ENCODE measurements at regions not wholly inside any gene's neighbourhood (a gene's known extent, or its start where the extent isn't known, plus 50 kb on each side); places are given as distances from the start of the nearest gene placed in this dataset.

- Histone ChIP-seq H3K36me3 (replicated peaks; ENCODE audit: control insufficient read depth, insufficient read depth, low read length) (no peaks in the 10 kb centered on the region), H3K27me3 (ENCODE audit: control insufficient read depth, insufficient read depth, low read length) (no peaks in the 10 kb centered on the region), H3K4me3 (ENCODE audit: insufficient read depth, low read depth, low read length) (no peak overlapping the region)
- DNase-seq = no peak
Observed at GRCh38 chr5:67350185-67350584, 153.6 kb upstream of the CD180 start.

GRCh38 chr5:67347821-67348220 is 151.2 kb upstream of the CD180 start:
- Histone ChIP-seq H3K4me3 (ENCODE audit: insufficient read depth, low read depth, low read length) (no peak overlapping the region), H3K27me3 (ENCODE audit: control insufficient read depth, insufficient read depth, low read length) (no peaks in the 10 kb centered on the region), H3K36me3 (replicated peaks; ENCODE audit: control insufficient read depth, insufficient read depth, low read length) (no peaks in the 10 kb centered on the region)
- DNase-seq = no peak

GRCh38 chr5:67346611-67347010 is 150.0 kb upstream of the CD180 start:
- Histone ChIP-seq H3K36me3 (replicated peaks; ENCODE audit: control insufficient read depth, insufficient read depth, low read length) (no peaks in the 10 kb centered on the region), H3K27me3 (ENCODE audit: control insufficient read depth, insufficient read depth, low read length) (no peaks in the 10 kb centered on the region), H3K4me3 (ENCODE audit: insufficient read depth, low read depth, low read length) (no peak overlapping the region)
- DNase-seq = no peak

DNA sequence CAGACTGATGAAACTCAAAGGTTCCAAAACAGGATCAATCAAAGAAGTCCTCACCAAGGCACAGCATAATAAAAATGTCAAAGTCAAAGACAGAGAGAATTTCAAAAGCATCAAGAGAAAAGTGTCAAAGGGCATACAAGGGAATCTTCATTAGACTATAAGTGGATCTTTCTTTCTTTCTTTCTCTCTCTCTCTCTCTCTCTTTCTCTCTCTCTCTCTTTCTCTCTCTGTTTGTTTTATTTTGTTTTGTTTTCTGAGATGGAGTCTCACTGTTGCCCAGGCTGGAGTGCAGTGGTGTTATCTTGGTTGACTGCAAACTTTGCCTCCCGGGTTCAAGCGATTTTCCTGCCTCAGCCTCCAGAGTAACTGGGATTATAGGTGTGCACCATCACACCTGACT is 148.3 kb upstream of the CD180 start:
- Histone ChIP-seq H3K4me3 (ENCODE audit: insufficient read depth, low read depth, low read length) (no peak overlapping the region), H3K36me3 (replicated peaks; ENCODE audit: control insufficient read depth, insufficient read depth, low read length) (no peaks in the 10 kb centered on the region), H3K27me3 (ENCODE audit: control insufficient read depth, insufficient read depth, low read length) (no peaks in the 10 kb centered on the region)
- DNase-seq = no peak

DNA sequence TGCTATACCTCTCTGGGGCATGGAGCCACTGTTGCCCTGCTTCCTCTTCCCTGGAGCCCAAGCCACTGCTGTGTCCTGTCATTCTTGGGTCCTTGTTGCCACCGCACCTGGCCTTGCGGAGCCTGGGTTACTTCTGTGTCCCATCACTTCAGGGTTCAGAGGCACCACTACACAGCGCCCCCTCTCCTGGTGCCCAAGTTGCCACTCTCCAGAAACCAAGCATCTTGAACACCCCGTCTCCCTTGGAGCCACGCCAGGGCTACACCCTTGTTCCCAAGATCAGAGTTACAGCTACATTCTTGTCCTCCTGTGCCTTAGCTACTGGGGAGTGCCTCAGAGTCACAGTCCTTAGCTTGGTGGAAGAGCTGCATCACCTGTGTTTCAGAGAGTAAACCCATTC is 147.2 kb upstream of the CD180 start:
- no peak for DNase-seq
- no peaks in the 10 kb centered on the region for H3K27me3 ChIP-seq (ENCODE audit: control insufficient read depth, insufficient read depth, low read length)
- H3K36me3 ChIP-seq (replicated peaks; ENCODE audit: control insufficient read depth, insufficient read depth, low read length) = no peaks in the 10 kb centered on the region
- H3K4me3 ChIP-seq (ENCODE audit: insufficient read depth, low read depth, low read length) = no peak overlapping the region

DNA sequence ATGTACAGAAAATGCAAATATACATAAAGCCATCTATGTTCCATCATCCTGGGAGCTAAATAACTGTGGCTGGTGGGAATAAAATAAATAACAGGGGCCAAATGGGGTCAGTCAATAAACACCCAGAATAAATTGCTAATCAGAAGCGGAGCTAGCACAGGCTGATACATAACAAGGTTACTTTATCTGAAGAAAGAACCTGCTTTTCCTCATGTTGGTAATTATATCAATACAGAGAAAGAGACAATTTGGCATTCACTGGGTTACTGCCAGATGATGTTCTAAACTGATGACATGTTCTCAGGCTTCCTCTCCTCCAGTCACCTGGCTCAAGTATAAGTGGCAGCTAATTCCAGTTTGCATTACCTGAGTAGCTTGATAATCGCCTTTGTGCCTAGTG is 144.9 kb upstream of the CD180 start:
- no peak for DNase-seq
- Histone ChIP-seq H3K27me3 (ENCODE audit: control insufficient read depth, insufficient read depth, low read length) (no peaks in the 10 kb centered on the region), H3K4me3 (ENCODE audit: insufficient read depth, low read depth, low read length) (no peak overlapping the region), H3K36me3 (replicated peaks; ENCODE audit: control insufficient read depth, insufficient read depth, low read length) (no peaks in the 10 kb centered on the region)

DNA sequence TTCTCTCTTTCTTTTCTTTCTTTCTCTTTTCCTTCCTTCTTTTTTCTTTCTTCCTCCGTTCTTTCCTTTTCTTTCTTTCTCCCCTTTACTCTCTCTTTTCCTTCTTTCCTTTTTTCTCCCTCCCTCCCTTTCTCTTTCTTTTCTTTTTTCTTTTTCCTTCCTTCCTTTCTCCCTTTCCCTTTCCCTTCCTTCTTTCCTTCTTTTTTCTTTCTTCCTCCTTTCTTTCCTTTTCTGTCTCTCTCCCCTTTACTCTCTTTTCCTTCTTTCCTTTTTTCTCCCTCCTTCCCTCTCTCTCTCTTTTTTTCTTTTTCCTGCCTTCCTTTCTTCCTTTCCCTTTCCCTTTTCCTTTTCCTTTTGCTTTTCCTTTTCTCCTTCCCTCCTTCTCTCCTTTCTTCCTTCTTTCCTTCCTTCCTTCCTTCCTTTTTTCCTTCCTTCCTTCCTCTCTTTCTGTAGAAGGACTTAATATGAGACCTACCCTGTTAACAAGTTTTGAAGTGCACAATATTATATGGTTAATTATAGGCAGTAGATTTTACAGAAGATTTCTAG is 142.7 kb upstream of the CD180 start:
- Histone ChIP-seq H3K4me3 (ENCODE audit: insufficient read depth, low read depth, low read length) (no peak overlapping the region), H3K27me3 (ENCODE audit: control insufficient read depth, insufficient read depth, low read length) (no peaks in the 10 kb centered on the region), H3K36me3 (replicated peaks; ENCODE audit: control insufficient read depth, insufficient read depth, low read length) (no peaks in the 10 kb centered on the region)
- no peak for DNase-seq

GRCh38 chr5:67338421-67338820 is 141.8 kb upstream of the CD180 start:
- Histone ChIP-seq H3K36me3 (replicated peaks; ENCODE audit: control insufficient read depth, insufficient read depth, low read length) (no peaks in the 10 kb centered on the region), H3K27me3 (ENCODE audit: control insufficient read depth, insufficient read depth, low read length) (no peaks in the 10 kb centered on the region), H3K4me3 (ENCODE audit: insufficient read depth, low read depth, low read length) (no peak overlapping the region)
- no peak for DNase-seq

DNA sequence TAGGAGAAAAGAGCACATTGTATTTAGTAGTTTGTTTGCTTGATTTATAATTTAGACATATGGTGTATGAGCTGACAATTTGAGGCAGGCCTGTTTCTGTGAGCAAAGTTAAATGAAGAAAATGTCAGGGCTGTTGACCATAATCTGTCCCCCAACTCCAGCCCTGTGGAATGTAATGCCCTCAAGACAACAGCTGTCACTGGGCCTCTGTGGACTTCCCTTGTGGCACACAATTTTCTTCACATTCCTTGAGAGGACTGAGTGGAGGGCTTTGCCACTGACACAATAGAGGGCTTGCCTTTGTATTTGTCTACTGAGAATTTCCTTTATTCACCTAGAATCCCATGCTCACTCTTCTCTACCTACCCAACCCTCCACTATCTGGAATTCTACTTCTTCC is 141.2 kb upstream of the CD180 start:
- no peaks in the 10 kb centered on the region for H3K36me3 ChIP-seq (replicated peaks; ENCODE audit: control insufficient read depth, insufficient read depth, low read length)
- DNase-seq = no peak
- no peak overlapping the region for H3K4me3 ChIP-seq (ENCODE audit: insufficient read depth, low read depth, low read length)
- H3K27me3 ChIP-seq (ENCODE audit: control insufficient read depth, insufficient read depth, low read length) = no peaks in the 10 kb centered on the region

GRCh38 chr5:67335426-67335825 is 138.8 kb upstream of the CD180 start:
- Histone ChIP-seq H3K36me3 (replicated peaks; ENCODE audit: control insufficient read depth, insufficient read depth, low read length) (no peaks in the 10 kb centered on the region), H3K4me3 (ENCODE audit: insufficient read depth, low read depth, low read length) (no peak overlapping the region), H3K27me3 (ENCODE audit: control insufficient read depth, insufficient read depth, low read length) (no peaks in the 10 kb centered on the region)
- no peak for DNase-seq

GRCh38 chr5:67334373-67334772 is 137.8 kb upstream of the CD180 start:
- Histone ChIP-seq H3K36me3 (replicated peaks; ENCODE audit: control insufficient read depth, insufficient read depth, low read length) (no peaks in the 10 kb centered on the region), H3K27me3 (ENCODE audit: control insufficient read depth, insufficient read depth, low read length) (no peaks in the 10 kb centered on the region), H3K4me3 (ENCODE audit: insufficient read depth, low read depth, low read length) (no peak overlapping the region)
- no peak for DNase-seq

- Histone ChIP-seq H3K4me3 (ENCODE audit: insufficient read depth, low read depth, low read length) (no peak overlapping the region), H3K36me3 (replicated peaks; ENCODE audit: control insufficient read depth, insufficient read depth, low read length) (no peaks in the 10 kb centered on the region), H3K27me3 (ENCODE audit: control insufficient read depth, insufficient read depth, low read length) (no peaks in the 10 kb centered on the region)
- DNase-seq = no peak
Observed at GRCh38 chr5:67333171-67333570, 136.6 kb upstream of the CD180 start.

- Histone ChIP-seq H3K4me3 (ENCODE audit: insufficient read depth, low read depth, low read length) (no peak overlapping the region), H3K27me3 (ENCODE audit: control insufficient read depth, insufficient read depth, low read length) (no peaks in the 10 kb centered on the region)
- DNase-seq = no peak
Observed at GRCh38 chr5:67331296-67331925, 134.8 kb upstream of the CD180 start.

DNA sequence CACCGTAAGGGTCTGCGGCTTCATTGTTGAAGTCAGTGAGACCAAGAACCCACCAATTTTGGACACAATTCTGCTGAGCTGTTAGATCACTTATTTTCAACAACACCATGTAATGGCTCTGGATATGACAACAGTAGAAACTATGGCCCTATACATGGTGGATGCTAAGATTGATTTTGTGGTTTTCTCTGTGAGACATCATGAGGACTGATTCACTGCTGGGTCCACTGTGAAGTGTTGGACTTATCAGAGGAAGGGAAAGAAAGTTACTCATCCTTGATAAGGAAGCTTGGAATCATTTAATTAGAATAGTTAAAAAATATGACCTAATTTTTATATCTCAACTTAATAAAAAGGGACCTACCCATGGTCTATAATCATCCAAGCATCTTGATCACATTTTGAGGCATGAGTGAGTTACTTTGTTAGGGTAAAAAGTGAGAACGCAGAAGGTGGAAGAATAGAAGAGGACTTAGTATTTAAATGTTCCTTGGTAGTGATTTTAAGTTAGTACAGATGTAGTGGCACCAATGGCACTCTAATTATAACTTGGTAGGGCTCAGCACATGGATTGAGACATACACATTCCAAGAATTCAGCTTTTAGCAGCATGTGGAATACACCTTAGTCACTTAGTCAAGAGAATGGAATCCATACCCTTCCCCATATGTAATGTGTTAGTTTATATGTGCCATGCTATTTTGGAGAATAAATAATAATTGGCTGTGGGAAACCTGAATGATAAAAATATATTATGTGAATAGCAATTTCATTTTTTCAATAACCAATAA is 123.5 kb upstream of the CD180 start:
- no peak for DNase-seq
- Histone ChIP-seq H3K4me3 (ENCODE audit: insufficient read depth, low read depth, low read length) (no peak overlapping the region), H3K36me3 (replicated peaks; ENCODE audit: control insufficient read depth, insufficient read depth, low read length) (no peaks in the 10 kb centered on the region), H3K27me3 (ENCODE audit: control insufficient read depth, insufficient read depth, low read length) (no peaks in the 10 kb centered on the region)

More at GRCh38 chr5:67331296-67331925, 134.8 kb upstream of the CD180 start:
- H3K36me3 ChIP-seq (replicated peaks; ENCODE audit: control insufficient read depth, insufficient read depth, low read length) = no peaks in the 10 kb centered on the region

DNA sequence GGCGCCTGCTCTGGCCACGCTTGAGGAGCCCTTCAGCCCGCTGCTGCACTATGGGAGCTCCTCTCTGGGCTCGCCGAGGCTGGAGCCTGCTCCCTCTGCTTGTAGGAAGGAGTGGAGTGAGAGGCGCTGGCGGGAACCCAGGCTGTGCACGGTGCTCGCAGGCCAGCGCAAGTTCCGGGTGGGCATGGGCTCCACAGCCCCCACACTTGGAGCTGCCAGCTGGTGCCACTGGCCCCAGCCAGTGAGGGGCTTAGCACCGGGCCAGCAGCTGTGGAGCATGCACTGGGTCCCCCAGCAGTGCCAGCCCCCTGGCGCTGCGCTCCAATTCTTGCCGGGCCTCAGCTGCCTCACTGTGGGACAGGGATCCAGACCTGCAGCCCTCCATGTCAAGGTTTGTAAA is 122.1 kb upstream of the CD180 start:
- Histone ChIP-seq H3K27me3 (ENCODE audit: control insufficient read depth, insufficient read depth, low read length) (no peaks in the 10 kb centered on the region), H3K36me3 (replicated peaks; ENCODE audit: control insufficient read depth, insufficient read depth, low read length) (no peaks in the 10 kb centered on the region), H3K4me3 (ENCODE audit: insufficient read depth, low read depth, low read length) (no peak overlapping the region)
- DNase-seq = no peak
